Heart left ventricle (tissue), 16 donors: ENCODE measurements at regions not wholly inside any gene's neighbourhood (a gene's known extent, or its start where the extent isn't known, plus 50 kb on each side); places are given as distances from the start of the nearest gene placed in this dataset.

Experiments
- ATAC-seq, 4 donors: fragments of 200-7000 bp; cut with Tn5 transposase; one replicate each; pipeline ENCODE4 v1.9.1; 2020 to 2022; ENCODE audit warnings: moderate library complexity in 4 of 4, mild to moderate bottlenecking in 3 of 4, moderate number of reproducible peaks in 1 of 4
- DNase-seq, 5 donors: peaks; one replicate each; pipeline ENCODE4 v3.0.0-alpha.2; 2020
- H3K27ac ChIP-seq, 12 donors: fragments of 200-600 bp; sonication (generic) in 4 of 12; one replicate each; pipeline versions ENCODE4 v1.5.0 to v1.8.0; 2016 to 2022; ENCODE audit warnings: mild to moderate bottlenecking in 2 of 12
- H3K27me3 ChIP-seq, 9 donors: fragments of 200-600 bp; sonication (generic) in 2 of 9; one replicate each; pipeline versions ENCODE4 v1.5.1 to v1.8.0; 2016 to 2022; ENCODE audit warnings: mild to moderate bottlenecking in 3 of 9
- H3K36me3 ChIP-seq, 9 donors: fragments of 200-600 bp; sonication (generic) in 2 of 9; one replicate each; pipeline versions ENCODE4 v1.5.0 to v1.8.0; 2018 to 2022; ENCODE audit warnings: mild to moderate bottlenecking in 2 of 9
- H3K4me1 ChIP-seq, 12 donors: fragments of 200-600 bp; sonication (generic) in 4 of 12; one replicate each; pipeline versions ENCODE4 v1.5.0 to v1.8.0; 2016 to 2022; ENCODE audit warnings: mild to moderate bottlenecking in 3 of 12
- H3K4me3 ChIP-seq, 12 donors: fragments of 200-600 bp; sonication (generic) in 4 of 12; one replicate each; pipeline versions ENCODE4 v1.5.0 to v1.8.0; 2017 to 2022; ENCODE audit warnings: mild to moderate bottlenecking in 9 of 12, moderate library complexity in 4 of 12
- H3K9me3 ChIP-seq, 12 donors: fragments of 200-600 bp; sonication (generic) in 4 of 12; one replicate each; pipeline versions ENCODE4 v1.5.0 to v1.8.0; 2016 to 2022; ENCODE audit warnings: mild to moderate bottlenecking in 1 of 12
- POLR2A ChIP-seq, 2 donors: fragments of 450-650 bp; IDR thresholded peaks; one replicate each; pipeline ENCODE4 v1.6.1; 2017; ENCODE audit warnings: antibody characterized with exemption in 2 of 2, mild to moderate bottlenecking in 2 of 2, moderate library complexity in 2 of 2
- WGBS, 4 donors: extraction: QIAGEN DNeasy Blood & Tissue Kit in 2 of 4; methylation state at CpG; one replicate each; pipeline versions ENCODE4 v1.1.5 to v1.1.7; 2013 to 2018; 5-methylcytosine and 5-hydroxymethylcytosine counted together
- intact Hi-C, 10 donors: fragments of 100-400 bp; cut with DNase I; formaldehyde crosslinking; loops; one replicate each; pipeline versions ENCODE4 v1.11.1 to v1.14.2; 2022
- TF ChIP-seq, protein P1 (sequence below), 12 donors: fragments of 200-600 bp; sonication (generic) in 4 of 12; IDR thresholded peaks; one replicate each; pipeline versions ENCODE4 v1.5.0 to v1.8.0; 2018 to 2022; ENCODE audit warnings: antibody characterized with exemption in 12 of 12, mild to moderate bottlenecking in 5 of 12
- donor health status: ischemic (EF 13 %, LVEDD 7.1; RV severe dilation, severe dysfunction).
- donor health status: healthy with polysubstance abuse.
- donor health status: DM: no; HTN: yes; CAD: no.
- donor health status: DM: no; HTN: no; CAD: no.
- donor health status: ischemic (EF 25% LVEDD 6.9; RV normal size, moderate dysfunction).
- donor health status: ischemic (EF 25% LVEDD 5.7; RV mildly dilated, moderate dysfunction).
- donor health status: healthy.
- donor health status: DM: yes; HTN: yes; CAD: no.
- donor health status: ischemic (EF 35%, LVEDD 5.7; RV mildly dilated, moderate dysfunction).
- donor health status: nonischemic (EF 11% LVEDD 7.7; RV severe dilation, severe dysfunction).
- donor health status: DM: yes; HTN: yes; CAD: no.
- donor health status: PGD.
- donor health status: ischemic (EF 29% LVEDD 5.4; RV normal size, mild dysfunction).
- donor health status: nonischemic (EF 23%, LVEDD 6.1; RV moderate dilation, normal function).

GRCh38 chr1:177729646-177730045 lies 240.2 kb downstream of the SEC16B start:
- intact Hi-C loops: no loop called here
- no peaks in the 10 kb centered on the region for H3K36me3 ChIP-seq
- H3K27me3 ChIP-seq: no peaks in the 10 kb centered on the region
- ATAC-seq (no peak), DNase-seq (no peak)
- 9 to 29% (median 25%) methylated on average over 1 of the region's 1 CpG for WGBS, 4 donors
- no peaks in the 10 kb centered on the region for H3K4me1 ChIP-seq
- H3K27ac ChIP-seq: no peak overlapping the region
- peaks cover 0 to 21% (median under 1%) of the 10 kb centered on the region in 12 donors for H3K9me3 ChIP-seq
- H3K4me3 ChIP-seq: no peak overlapping the region
- TF ChIP-seq, protein P1, sequence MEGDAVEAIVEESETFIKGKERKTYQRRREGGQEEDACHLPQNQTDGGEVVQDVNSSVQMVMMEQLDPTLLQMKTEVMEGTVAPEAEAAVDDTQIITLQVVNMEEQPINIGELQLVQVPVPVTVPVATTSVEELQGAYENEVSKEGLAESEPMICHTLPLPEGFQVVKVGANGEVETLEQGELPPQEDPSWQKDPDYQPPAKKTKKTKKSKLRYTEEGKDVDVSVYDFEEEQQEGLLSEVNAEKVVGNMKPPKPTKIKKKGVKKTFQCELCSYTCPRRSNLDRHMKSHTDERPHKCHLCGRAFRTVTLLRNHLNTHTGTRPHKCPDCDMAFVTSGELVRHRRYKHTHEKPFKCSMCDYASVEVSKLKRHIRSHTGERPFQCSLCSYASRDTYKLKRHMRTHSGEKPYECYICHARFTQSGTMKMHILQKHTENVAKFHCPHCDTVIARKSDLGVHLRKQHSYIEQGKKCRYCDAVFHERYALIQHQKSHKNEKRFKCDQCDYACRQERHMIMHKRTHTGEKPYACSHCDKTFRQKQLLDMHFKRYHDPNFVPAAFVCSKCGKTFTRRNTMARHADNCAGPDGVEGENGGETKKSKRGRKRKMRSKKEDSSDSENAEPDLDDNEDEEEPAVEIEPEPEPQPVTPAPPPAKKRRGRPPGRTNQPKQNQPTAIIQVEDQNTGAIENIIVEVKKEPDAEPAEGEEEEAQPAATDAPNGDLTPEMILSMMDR (IDR thresholded peaks at IDR 0.05): no peak
- no peak for TF ChIP-seq POLR2A (IDR thresholded peaks at IDR 0.05)

- DNase-seq (no peak), ATAC-seq (no peak)
- Histone ChIP-seq H3K27ac (no peak overlapping the region), H3K4me3 (no peak overlapping the region), H3K9me3 (peaks cover 0 to 56% (median 20%) of the 10 kb centered on the region in 12 donors), H3K36me3 (no peaks in the 10 kb centered on the region), H3K27me3 (no peaks in the 10 kb centered on the region), H3K4me1 (no peaks in the 10 kb centered on the region)
- intact Hi-C loops: no loop called here
- TF ChIP-seq, protein P1 (IDR thresholded peaks at IDR 0.05): no peak
- TF ChIP-seq POLR2A (IDR thresholded peaks at IDR 0.05): no peak
Measured at GRCh38 chr1:177723533-177723932, 246.3 kb downstream of the SEC16B start.

DNA sequence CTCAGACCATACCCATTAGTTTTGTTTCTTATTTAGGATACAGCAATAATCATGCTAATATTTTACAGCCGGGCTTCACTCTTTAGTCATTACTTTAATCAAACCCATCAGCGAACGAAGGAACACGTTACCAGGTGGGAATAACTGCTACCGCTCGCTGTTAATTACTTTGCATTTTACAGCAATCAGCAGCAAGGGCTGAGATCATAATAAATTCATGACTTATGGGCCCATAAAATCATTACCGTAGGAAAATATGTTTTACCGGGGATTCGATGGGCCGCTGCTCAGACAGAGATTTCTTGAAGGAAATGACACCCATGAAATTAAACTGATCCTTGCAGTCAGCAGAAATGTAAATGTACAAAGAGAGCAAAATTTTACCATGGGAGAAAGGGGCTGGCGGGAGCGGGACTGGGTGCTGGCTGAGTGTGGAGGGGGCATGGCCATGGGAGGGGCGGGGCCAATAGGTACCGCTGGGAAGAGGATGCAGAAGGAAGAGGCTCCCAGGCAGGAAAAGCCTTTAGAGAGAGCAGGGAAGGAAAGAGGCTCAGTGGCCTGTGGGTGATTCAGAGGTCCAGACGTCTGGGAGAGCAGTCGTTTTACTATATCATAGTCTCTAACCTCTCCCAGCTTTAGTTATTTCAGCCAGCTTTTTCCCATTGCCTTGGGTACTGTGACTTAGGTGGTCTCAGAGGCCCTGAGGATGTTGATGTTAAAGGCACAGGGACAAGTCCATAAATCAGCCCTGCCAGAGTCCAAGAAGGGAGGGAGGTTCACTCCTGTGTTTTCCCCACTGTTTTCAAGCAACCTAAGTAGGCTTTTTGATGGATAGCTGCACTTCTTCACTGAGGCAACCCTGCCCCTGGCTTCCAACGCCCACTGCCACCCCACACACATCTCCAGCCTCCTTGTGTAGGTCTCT lies 258.9 kb downstream of the SEC16B start:
- Histone ChIP-seq H3K27me3 (peaks cover 0 to 12% (median 0%) of the 10 kb centered on the region in 9 donors), H3K36me3 (no peaks in the 10 kb centered on the region), H3K27ac (no peak overlapping the region), H3K4me1 (no peaks in the 10 kb centered on the region), H3K4me3 (no peak overlapping the region), H3K9me3 (peaks cover 0 to 13% (median 0%) of the 10 kb centered on the region in 12 donors)
- 77 to 82% (median 78%) methylated on average over 17 of the region's 17 CpGs for WGBS, 4 donors
- intact Hi-C loops: no loop called here
- TF ChIP-seq POLR2A (IDR thresholded peaks at IDR 0.05): no peak
- TF ChIP-seq, protein P1 (IDR thresholded peaks at IDR 0.05): no peak
- ATAC-seq (no peak), DNase-seq (no peak)

- Histone ChIP-seq H3K9me3 (no peaks in the 10 kb centered on the region), H3K4me3 (no peak overlapping the region), H3K36me3 (no peaks in the 10 kb centered on the region), H3K4me1 (no peaks in the 10 kb centered on the region), H3K27me3 (peaks cover 0 to 11% (median 0%) of the 10 kb centered on the region in 9 donors), H3K27ac (no peak overlapping the region)
- TF ChIP-seq, protein P1 (IDR thresholded peaks at IDR 0.05): no peak
- TF ChIP-seq POLR2A (IDR thresholded peaks at IDR 0.05): no peak
- DNase-seq (no peak), ATAC-seq (no peak)
- intact Hi-C loops: no loop called here
- WGBS, 4 donors: 79 to 89% (median 83%) methylated on average over 5 of the region's 5 CpGs
Measured at GRCh38 chr1:177708406-177708805, 261.5 kb downstream of the SEC16B start.
